ENCODE measurements at regions not wholly inside any gene's neighbourhood (a gene's known extent, or its start where the extent isn't known, plus 50 kb on each side); places are given as distances from the start of the nearest gene placed in this dataset.

DNA sequence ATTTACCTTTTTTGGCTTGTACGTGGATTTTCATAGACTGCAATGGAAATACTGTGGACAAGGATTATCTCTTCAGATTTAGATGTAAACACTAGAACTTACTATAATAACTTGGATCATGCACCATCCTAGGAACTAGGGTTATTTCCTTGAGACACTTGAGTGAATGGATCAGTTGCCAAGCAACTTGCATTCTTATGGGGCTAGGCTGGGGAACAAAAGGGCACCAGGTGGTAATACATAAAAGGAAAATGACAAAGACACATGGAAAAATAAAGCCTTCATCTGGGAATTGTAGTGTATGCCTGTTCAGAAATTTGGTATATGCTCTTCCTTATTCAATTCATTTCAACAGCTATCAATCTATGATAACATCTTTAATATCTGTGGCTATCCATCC, 247.1 kb downstream of the SPRY1 start:
- Histone ChIP-seq H3K4me3 (ENCODE audit: low read depth, low read length) (no peak overlapping the region), H3K27me3 (replicated peaks) (no peaks in the 10 kb centered on the region), H3K36me3 (replicated peaks) (no peaks in the 10 kb centered on the region), H3K27ac (no peak overlapping the region)
- TF ChIP-seq, protein P1, sequence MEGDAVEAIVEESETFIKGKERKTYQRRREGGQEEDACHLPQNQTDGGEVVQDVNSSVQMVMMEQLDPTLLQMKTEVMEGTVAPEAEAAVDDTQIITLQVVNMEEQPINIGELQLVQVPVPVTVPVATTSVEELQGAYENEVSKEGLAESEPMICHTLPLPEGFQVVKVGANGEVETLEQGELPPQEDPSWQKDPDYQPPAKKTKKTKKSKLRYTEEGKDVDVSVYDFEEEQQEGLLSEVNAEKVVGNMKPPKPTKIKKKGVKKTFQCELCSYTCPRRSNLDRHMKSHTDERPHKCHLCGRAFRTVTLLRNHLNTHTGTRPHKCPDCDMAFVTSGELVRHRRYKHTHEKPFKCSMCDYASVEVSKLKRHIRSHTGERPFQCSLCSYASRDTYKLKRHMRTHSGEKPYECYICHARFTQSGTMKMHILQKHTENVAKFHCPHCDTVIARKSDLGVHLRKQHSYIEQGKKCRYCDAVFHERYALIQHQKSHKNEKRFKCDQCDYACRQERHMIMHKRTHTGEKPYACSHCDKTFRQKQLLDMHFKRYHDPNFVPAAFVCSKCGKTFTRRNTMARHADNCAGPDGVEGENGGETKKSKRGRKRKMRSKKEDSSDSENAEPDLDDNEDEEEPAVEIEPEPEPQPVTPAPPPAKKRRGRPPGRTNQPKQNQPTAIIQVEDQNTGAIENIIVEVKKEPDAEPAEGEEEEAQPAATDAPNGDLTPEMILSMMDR (IDR thresholded peaks at IDR 0.05; ENCODE audit: low read depth, low read length, missing control alignments) = no peak
- no peak for DNase-seq
- in situ Hi-C loops (cut with HindIII; ENCODE audit: low pct_ligation_motif_present, low sequenced_read_pairs) = no loop called here

DNA sequence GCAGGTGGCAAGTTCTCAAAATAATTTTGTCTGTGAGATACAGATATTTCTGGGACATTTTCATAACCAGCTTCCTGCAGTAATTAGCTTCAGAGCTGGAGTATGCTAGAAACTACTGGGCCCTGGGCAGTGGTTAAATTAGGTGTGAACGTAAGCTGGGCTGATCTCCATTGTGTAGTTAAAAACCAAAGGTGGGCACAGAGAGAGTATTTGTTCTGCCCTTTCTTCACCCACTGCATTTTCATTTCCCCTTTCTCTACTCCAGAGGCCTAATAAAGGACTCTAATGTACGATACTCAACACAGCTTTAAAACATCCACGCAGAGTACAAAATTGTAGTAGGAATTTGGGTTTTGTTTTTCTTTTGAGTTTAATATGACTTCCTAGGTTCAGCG, 252.7 kb downstream of the SPRY1 start:
- H3K27ac ChIP-seq = peak overlapping the region; percentile 86
- TF ChIP-seq, protein P1 (IDR thresholded peaks at IDR 0.05; ENCODE audit: low read depth, low read length, missing control alignments) = no peak
- no peaks in the 10 kb centered on the region for H3K36me3 ChIP-seq (replicated peaks)
- H3K4me3 ChIP-seq (ENCODE audit: low read depth, low read length) = no peak overlapping the region
- DNase-seq = no peak
- in situ Hi-C loops (cut with HindIII; ENCODE audit: low pct_ligation_motif_present, low sequenced_read_pairs) = no loop called here
- H3K27me3 ChIP-seq (replicated peaks) = no peaks in the 10 kb centered on the region

DNA sequence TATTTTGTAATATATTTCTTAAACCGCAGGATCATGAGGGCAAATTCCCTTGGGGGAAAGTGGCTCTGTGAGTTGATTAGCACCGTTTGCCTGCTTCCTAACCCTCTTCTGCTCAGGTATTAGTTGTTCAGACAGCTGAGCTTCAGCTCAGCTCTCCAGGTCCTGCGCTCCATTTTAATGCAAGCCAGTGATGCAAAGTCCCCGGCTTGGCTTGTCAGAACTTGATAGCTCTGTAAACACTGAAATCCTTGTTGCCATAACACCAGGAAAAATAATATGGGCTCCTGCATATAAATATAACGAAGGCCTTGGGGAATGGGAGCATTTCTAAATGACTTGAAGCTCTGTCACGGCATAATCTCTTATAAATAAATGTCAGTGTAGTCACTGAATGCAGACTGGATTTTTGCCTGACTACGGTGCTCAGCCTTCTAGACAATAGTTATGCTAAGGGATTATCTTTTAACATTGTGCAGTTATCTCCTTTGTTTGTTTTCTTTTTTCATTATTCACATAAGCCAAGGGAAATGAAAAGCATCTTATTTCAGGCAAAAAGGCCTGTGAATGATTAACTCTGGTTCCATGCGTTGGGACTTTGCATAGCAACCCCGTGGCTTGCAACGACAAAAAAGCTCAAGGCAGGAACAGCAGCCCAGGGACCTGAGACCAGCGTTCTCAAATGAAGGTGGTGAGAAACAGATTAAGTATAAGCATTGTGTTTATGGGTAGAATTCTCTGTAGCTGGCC, 253.2 kb downstream of the SPRY1 start:
- Histone ChIP-seq H3K36me3 (replicated peaks) (no peaks in the 10 kb centered on the region), H3K4me3 (ENCODE audit: low read depth, low read length) (no peak overlapping the region), H3K27me3 (replicated peaks) (no peaks in the 10 kb centered on the region), H3K27ac (peak overlapping the region; percentile 86)
- DNase-seq = peak; percentile 91
- in situ Hi-C loops (cut with HindIII; ENCODE audit: low pct_ligation_motif_present, low sequenced_read_pairs) = no loop called here
- TF ChIP-seq, protein P1 (IDR thresholded peaks at IDR 0.05; ENCODE audit: low read depth, low read length, missing control alignments) = no peak

DNA sequence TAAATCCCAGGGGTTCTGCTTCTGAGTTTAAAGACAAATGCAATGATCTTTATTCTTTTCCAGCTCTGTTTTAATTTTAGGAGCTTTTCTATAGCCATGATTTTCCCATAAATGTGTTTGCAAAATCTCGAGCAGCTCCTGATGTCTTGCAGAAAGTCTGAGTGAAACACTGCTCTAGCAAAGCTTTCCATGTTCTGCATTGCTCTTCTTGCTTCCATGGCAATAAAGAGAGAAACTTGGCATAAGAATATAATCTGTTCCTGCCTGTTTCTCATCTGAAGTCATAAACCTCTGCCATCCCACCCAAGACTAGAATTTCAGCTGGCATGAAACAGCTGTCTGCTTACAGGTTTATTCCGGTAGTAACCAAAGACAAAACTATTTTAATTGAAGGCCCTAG, 254.5 kb downstream of the SPRY1 start:
- no peak for DNase-seq
- no peaks in the 10 kb centered on the region for H3K27me3 ChIP-seq (replicated peaks)
- TF ChIP-seq, protein P1 (IDR thresholded peaks at IDR 0.05; ENCODE audit: low read depth, low read length, missing control alignments) = no peak
- no peaks in the 10 kb centered on the region for H3K36me3 ChIP-seq (replicated peaks)
- in situ Hi-C loops (cut with HindIII; ENCODE audit: low pct_ligation_motif_present, low sequenced_read_pairs) = no loop called here
- no peak overlapping the region for H3K4me3 ChIP-seq (ENCODE audit: low read depth, low read length)
- no peak overlapping the region for H3K27ac ChIP-seq

DNA sequence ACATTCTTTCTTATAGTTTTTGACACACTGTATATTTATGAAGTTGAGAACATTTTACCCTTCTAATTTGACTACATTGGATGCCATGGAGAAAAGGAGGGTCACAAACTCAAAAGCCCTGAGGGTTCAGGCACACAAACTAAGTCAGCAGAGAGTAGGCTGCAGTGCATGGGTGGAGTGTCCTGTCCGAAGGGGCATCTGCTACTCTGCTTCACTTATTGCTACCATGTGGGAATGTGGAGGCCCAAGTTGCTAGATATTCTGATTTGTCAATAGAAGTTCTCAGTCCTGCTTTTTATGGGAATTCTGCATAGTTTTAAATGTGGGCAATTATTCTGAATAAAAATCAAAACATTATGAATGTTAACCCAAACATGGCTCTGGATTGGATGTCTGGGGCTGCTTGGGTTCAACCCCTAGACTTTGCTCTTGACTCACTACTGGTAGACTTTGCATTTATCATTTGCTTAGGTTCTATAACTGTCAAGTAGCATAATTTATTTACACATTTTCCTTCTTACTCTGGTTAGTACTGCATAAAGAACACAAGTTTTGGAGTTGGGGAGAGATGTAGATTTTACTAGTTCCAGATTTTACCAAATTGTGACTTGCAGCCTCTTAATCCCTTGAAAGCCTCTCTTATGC, 255.1 kb downstream of the SPRY1 start:
- no peak overlapping the region for H3K4me3 ChIP-seq (ENCODE audit: low read depth, low read length)
- H3K27ac ChIP-seq = no peak overlapping the region
- TF ChIP-seq, protein P1 (IDR thresholded peaks at IDR 0.05; ENCODE audit: low read depth, low read length, missing control alignments) = no peak
- no peaks in the 10 kb centered on the region for H3K36me3 ChIP-seq (replicated peaks)
- in situ Hi-C loops (cut with HindIII; ENCODE audit: low pct_ligation_motif_present, low sequenced_read_pairs) = no loop called here
- DNase-seq = no peak
- H3K27me3 ChIP-seq (replicated peaks) = no peaks in the 10 kb centered on the region

All from brain microvascular endothelial cell (primary cell).